NB4 (cell line): ENCODE measurements at regions not wholly inside any gene's neighbourhood (a gene's known extent, or its start where the extent isn't known, plus 50 kb on each side); places are given as distances from the start of the nearest gene placed in this dataset.
A peak's percentile ranks its signal among the peaks of the same experiment; 100 is the strongest.

ENCODE experiments used
- DNase-seq: peaks from one replicate; pipeline ENCODE4 v3.0.0; 2010; ENCODE audit warnings: low read depth
- H3K4me3 ChIP-seq: one replicate; pipeline ENCODE4 v1.5.1; 2011; ENCODE audit warnings: mild to moderate bottlenecking, low read depth, low read length, moderate library complexity
- MYC ChIP-seq: IDR thresholded peaks from 2 replicates; pipeline ENCODE4 v1.6.1; 2011; ENCODE audit warnings: low read depth, low read length
- POLR2A ChIP-seq: IDR thresholded peaks from 2 replicates; pipeline ENCODE4 v1.6.1; 2011; ENCODE audit warnings: mild to moderate bottlenecking; ENCODE audit not compliant: insufficient read length; ENCODE audit errors: extremely low read depth
- TF ChIP-seq, protein P1 (sequence below): IDR thresholded peaks from 2 replicates; pipeline ENCODE4 v1.6.1; 2011; ENCODE audit warnings: low read depth, low read length
- TF ChIP-seq, protein P2 (sequence below): IDR thresholded peaks from one replicate; pipeline ENCODE4 v1.5.1; 2012; ENCODE audit warnings: low read depth, low read length

GRCh38 chr2:41871080-41871479 is 176.7 kb upstream of the PKDCC start:
- no peak for DNase-seq
- H3K4me3 ChIP-seq = no peak overlapping the region
- TF ChIP-seq MYC (no peak), POLR2A (no peak)
- TF ChIP-seq, protein P1, sequence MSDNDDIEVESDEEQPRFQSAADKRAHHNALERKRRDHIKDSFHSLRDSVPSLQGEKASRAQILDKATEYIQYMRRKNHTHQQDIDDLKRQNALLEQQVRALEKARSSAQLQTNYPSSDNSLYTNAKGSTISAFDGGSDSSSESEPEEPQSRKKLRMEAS = no peak
- TF ChIP-seq, protein P2, sequence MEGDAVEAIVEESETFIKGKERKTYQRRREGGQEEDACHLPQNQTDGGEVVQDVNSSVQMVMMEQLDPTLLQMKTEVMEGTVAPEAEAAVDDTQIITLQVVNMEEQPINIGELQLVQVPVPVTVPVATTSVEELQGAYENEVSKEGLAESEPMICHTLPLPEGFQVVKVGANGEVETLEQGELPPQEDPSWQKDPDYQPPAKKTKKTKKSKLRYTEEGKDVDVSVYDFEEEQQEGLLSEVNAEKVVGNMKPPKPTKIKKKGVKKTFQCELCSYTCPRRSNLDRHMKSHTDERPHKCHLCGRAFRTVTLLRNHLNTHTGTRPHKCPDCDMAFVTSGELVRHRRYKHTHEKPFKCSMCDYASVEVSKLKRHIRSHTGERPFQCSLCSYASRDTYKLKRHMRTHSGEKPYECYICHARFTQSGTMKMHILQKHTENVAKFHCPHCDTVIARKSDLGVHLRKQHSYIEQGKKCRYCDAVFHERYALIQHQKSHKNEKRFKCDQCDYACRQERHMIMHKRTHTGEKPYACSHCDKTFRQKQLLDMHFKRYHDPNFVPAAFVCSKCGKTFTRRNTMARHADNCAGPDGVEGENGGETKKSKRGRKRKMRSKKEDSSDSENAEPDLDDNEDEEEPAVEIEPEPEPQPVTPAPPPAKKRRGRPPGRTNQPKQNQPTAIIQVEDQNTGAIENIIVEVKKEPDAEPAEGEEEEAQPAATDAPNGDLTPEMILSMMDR = no peak

GRCh38 chr2:41872646-41873045 is 175.2 kb upstream of the PKDCC start:
- TF ChIP-seq, protein P2 = no peak
- no peak for TF ChIP-seq POLR2A
- TF ChIP-seq, protein P1 = no peak
- no peak for TF ChIP-seq MYC

GRCh38 chr2:41873102-41874031 is 174.5 kb upstream of the PKDCC start:
- no peak overlapping the region for H3K4me3 ChIP-seq
- TF ChIP-seq, protein P1 = no peak
- TF ChIP-seq, protein P2 = no peak
- TF ChIP-seq POLR2A = no peak
- no peak for TF ChIP-seq MYC

More at GRCh38 chr2:41872646-41873045, 175.2 kb upstream of the PKDCC start:
- no peak overlapping the region for H3K4me3 ChIP-seq
- peak; percentile 40 for DNase-seq

DNA sequence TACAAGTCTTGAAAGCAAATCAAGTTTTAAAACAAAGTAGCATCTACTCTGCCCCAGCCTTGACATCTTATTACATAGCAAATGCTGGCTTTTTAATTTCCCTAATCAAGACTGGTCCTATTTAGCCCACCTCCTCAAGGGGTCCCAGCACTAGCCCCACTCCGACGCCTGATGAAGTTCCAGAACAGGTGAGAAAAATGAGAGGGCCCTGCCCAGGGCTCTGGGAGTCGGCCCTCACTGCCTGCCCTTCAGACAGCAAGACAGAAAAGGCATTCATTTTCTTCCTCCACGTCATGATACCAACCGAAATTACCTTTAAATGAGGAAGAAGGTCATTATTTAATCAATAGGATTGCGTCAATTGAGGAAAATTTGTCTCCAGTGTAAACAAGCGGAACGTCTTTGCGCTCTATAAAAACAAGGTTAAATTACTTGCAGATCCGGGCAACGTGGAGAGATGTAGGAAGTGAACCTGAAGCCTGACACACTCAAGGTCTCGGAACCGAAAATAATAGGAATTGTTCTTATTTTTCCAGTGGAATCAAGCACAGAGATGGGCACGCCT is 170.6 kb upstream of the PKDCC start:
- H3K4me3 ChIP-seq = no peak overlapping the region
- DNase-seq = no peak
- TF ChIP-seq, protein P2 = no peak
- TF ChIP-seq POLR2A (no peak), MYC (no peak)
- TF ChIP-seq, protein P1 = no peak

More at GRCh38 chr2:41873102-41874031, 174.5 kb upstream of the PKDCC start:
- no peak for DNase-seq

GRCh38 chr2:41878056-41878455 is 169.8 kb upstream of the PKDCC start:
- no peak for DNase-seq
- H3K4me3 ChIP-seq = no peak overlapping the region
- TF ChIP-seq, protein P2 = no peak
- TF ChIP-seq MYC = no peak
- TF ChIP-seq, protein P1 = no peak
